GM21786 (cell line): ENCODE measurements at regions not wholly inside any gene's neighbourhood (a gene's known extent, or its start where the extent isn't known, plus 50 kb on each side); places are given as distances from the start of the nearest gene placed in this dataset.

Experiments
- ATAC-seq: cut with Tn5 transposase; IDR thresholded peaks from one replicate; pipeline ENCODE4 v1.9.1; 2021; ENCODE audit not compliant: unreplicated experiment

DNA sequence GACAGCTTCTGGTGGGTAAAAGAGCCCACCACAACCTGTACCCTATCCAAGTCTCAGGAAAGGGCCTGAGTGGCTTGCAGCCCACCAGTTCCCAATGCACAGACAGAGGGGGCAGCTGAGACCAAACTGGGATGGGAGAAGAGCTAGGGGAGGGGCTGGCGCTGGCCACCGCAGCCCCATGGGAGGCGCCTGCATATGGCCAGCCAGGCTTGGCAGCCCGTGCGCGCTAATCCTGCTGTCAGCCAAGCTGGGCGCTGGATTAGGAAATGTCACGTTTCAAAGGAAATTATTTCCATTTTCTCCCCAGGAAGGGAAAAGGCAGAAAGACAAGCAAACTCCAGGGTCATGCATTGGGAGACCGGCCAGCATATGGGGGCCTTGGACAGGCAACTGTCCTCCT is 236.8 kb downstream of the BUD13 start:
- no peak for ATAC-seq

DNA sequence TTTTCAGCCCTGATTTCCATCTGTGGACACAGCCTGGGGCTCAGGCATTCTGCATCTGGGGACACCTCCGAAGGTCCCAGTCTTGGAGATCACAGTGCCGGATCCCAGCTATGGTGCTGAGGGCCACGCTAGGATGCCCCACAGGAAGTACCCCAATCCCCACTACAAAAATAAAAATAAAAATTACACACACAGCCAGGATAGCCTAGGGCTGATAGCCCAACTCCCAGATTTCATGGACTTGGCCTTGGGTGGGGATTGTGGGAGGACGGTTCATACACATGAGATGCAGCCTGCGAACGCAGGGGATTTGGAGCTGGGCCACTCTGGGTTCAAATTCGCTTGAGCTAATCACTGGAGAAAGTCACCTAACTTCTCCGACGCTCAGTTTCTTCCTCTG is 237.7 kb downstream of the BUD13 start:
- ATAC-seq, result no peak

DNA sequence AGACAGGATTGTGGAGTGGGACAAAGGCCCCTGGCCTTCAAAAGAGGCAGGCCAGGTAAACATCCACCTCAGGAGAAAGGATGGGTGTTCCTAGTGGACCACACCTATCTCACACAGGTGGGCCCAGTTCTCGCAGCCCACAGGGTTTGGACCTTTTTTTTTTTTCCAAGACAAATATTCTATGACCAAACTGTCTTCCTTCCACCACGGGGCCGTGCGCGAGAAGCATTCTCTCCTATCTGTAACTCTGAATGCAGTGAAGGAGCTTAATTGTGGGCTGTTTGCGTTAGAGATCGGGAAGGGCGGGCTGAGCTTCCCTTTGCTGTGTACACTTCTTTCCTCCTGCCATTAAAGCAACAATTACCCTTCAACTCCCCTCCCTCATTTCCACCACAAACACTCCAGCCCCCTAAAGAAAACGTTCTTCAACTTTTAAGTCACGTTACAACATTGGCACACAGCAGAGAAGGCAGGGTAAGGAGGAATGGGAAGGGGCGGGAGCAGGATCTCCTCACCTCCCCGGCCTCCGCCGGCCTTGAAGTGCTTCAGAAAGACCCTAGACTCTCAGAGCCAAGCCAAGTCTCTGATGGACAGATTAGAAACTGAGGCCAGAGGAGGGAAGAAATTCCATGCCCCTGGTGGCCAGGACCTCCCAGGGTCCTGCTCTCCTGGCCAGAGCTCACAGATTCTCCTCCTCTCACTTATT is 238.4 kb downstream of the BUD13 start:
- no peak for ATAC-seq

DNA sequence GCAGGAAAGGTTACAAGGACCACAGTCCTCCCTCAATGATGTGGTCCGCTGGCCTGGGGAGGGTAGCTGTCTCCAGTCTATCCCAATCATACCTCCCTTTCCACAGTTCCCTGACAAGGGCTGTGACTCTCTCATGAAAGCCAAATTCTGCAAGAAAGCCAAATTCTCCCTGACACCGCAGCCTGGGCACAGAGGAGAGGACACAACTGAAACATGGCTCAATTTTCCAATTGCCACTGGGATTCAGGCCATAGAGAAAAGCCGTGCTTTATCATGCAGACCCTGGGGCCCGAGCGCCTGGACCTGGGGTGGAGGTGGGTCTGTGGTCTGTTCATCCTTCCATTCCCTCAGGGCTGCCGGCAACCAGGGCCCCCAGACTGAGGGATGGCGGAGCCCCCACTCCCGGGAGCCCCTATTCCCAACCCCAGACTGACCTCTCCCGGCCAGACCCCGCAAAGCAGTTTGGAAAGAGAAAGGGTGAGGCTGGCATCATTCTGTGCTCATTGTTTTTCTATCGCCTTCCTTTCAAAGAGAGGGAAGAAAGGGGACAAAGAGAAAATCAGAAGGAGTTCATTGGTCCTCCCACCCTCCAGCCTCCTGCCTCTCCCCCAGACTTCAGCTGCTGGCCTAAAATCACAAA is 239.5 kb downstream of the BUD13 start:
- no peak for ATAC-seq

DNA sequence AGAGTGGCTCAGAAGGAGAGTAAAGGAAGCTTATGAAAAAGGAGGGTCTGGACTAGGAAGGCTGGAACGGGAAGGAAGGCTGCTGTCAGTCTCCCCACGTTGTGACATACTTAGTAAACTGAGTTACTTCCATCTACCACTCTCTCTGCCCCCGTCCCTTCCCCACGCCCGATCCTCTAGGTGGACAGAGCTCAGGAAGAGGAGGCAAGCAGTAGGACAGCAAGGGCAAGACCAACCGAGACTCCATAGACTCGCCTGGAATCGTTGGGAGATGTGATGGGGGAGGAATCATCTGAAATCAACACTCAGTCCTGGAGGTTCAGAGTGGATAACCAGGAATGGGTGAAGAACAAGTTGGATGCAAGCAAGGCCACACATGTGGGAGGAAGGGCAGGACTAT is 240.7 kb downstream of the BUD13 start:
- no peak for ATAC-seq

DNA sequence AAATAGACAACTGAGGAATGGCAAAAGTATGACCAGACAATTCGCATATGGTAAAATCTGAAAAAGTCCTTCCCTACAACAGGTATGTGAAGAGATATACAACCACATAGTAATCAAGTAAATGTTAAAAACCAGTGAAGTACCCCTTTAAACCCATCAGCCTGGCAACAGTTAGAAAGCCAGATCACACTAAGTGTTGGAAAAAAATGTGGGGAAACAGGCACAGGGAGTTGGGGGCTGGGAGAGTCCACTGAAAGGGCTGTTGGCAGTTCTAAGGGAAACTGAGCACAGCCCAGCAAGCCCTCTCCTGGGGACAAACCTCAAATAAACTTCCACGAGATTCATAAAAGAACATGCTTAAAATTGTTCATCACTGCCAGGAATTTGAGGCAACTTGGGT is 242.1 kb downstream of the BUD13 start:
- no peak for ATAC-seq

DNA sequence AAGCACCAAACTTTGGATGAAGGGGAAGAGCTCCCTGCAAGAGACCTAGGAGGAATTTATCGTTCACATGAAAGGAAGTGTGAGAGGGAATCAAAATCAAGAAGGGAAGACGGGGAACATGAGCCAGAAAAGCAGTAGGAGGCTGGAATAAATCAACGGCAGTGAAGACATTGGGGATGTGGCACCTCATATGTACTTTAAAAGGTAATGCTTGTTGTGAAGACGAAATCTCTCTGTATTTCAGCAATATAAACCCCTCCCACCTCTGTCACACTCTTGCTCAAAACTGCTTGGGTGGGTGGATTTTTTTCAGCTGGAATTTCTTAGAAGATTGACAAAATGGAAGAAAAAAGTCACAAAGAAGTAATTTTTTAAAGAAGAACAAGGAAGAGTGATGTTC is 243.5 kb downstream of the BUD13 start:
- ATAC-seq, result no peak

DNA sequence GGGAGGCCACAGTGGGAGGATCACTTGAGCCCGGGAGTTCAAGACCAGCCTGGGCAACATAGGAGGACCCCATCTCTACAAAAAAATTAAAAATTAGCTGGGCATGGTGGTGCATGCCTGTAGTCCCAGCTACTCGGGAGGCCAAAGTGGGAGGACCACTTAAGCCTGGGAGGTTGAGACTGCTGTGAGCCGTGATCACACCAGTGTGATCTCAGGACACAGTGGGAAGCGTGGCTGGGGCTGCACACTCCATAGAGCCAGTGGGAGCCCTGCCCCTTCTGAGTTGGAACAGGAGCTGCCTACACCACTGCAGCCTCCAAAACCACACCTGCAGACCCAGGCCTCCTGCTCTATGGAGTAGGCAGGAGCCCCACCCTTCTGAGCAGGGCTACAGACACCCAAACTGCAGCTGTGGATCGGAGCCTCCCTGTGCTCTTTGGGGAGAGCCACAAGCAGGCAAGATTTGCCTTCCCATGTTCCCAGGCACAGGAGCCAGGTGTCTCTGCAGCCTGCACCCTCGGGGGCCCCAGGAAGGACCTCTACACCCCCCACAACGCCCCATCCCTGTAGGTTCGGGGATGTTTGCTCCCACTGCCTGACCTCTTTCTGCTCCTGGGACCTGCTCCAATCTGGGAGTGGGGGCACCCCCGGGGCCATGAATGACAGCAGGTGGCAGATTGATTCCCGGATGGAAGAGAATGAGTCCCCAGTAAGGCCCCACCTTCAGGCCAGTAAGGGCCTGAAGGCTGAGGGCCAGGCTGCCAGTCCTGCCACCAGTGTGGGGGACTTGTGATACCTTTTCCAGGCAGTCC is 245.4 kb downstream of the BUD13 start:
- ATAC-seq, result no peak

DNA sequence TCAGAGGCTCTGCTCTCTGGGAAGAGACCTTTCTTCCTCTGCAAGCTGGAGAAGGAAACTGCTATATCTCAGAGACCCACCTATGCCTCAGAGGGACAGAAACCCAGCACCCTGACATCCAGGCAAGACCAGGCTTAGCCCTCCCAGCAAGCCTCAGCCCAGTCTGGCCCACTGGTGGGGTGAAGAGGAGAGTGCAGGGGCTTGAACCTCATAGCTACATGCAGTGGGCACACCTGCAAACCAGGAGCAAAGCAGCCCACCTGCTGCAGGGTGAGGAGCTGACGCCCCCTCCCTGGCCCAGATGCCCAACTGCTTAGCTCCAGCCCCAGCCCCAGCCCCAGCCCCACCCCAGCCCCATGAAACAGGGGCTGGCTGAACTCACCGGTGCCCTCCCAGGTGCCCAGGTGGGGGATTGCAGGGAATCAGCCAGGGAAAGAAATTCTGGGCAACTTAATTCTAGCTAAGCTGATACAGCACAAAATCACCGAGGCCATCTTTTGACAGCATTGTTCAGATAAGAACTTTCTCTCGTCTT is 246.8 kb downstream of the BUD13 start:
- ATAC-seq, result no peak

DNA sequence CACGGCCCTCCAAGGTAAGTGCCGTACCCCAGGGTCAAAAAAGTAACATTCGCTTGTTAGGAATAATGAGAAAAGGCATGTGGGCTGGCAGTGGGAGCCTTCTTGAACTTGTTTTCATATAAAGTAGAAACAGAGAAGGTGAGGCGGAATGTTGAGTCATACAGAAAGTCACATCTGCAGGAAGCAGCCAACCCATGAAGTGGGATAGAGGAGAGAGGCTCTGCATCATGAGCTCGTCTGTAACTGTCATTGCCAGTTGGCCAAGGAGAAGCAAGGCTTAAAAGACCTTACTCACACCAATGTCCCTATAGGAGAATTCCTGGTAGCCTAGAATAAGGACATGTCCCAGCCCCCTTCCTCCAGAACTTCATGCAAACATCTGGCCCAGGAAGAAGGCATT is 253.3 kb downstream of the BUD13 start:
- no peak for ATAC-seq

DNA sequence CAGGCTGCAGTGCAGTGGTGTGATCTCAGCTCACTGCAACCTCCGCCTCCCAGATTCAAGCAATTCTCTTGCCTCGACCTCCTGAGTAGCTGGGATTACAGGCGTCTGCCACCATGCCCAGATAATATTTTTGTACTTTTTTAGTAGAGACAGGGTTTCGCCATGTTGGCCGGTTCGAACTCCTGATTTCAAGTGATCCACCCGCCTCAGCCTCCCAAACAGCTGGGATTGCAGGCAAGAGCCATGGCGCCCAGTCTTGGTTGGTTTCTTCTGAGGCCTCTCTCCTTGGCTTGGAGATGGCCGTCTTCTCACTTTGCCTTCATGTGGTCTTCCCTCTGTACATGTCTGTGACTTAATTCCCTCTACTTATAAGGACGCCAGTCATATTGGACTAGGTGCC is 254.6 kb downstream of the BUD13 start:
- ATAC-seq, result no peak

DNA sequence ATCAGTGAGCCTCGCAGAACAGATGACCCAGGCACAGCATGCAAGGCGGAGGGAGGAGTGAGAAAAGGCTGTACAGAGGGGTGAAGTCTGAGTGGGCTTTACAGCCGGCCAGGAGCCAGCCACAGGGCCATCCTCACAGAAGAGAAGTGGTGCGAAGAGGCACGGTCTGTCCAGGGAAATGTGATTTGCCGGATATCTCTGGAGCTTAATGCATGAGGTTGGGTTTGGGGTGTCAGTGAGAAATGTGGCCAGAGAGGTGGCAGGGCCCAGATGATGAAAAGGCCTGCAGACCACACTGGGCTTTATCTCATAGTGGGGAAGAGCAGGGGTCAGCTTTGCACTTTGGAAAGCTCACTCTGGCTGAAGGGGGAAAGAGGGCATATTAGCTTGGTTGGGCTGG is 255.2 kb downstream of the BUD13 start:
- ATAC-seq, result no peak

DNA sequence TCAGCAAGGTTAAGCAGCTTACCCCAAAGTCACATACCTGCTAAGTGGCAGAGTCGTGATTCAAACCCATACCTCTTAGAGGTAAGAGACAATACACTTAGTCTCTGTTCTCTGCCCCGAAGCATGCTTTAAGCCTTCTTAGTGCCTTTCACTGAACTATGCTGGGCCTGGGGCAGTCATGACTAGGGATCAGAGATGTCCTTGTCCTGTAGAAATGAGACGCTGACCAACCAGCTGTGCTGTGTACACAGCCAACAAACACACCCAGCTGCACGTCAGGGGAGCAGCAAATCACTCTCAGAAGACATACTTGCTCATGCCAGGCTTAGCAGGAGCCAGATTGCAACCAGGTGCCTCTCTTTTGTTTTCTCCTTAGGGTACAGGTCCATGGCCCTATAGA is 255.7 kb downstream of the BUD13 start:
- no peak for ATAC-seq

DNA sequence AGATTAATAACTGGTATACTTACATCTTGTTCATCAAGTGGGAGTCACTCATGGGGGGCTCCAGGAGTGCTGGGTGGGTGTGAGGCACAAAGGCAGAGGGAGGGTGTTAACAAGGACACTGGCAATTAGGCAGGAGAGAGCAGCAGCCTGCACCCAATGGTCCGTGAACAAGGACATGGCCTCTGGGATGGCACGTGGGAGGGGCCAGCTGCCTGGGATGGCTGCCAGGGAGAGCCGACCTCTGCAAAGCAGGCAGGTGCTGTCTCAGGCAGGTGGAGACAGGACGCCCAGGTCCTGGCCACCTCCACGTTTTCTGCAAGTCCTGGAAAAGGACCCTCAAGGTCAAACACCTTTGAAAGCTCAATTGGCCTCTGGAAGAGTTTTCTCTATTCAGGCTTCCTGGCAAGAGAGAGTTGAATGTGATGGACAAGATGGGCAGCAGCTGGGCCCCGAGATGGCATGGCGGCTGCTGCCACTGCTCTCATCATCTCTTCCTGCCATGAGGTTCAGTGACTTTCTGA is 257.1 kb downstream of the BUD13 start:
- ATAC-seq, result no peak

DNA sequence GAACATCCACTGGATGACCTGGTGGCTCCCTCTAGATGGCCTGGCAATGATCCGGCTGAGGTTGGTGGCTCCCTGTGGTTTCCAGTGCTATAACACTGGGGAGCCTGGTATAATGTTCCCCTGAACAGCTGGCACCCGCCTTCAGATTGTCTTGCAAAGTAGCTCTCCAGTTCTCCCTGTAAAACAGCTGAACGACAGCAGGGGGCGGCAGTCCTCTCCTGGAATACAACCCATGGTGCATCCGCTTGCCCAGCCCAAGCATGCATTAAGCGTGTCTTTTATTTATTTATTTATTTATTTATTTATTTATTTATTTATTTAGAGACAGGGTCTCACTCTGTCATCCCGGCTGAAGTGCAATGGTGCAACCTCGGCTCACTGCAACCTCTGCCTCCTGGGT is 258.9 kb downstream of the BUD13 start:
- ATAC-seq, result no peak

DNA sequence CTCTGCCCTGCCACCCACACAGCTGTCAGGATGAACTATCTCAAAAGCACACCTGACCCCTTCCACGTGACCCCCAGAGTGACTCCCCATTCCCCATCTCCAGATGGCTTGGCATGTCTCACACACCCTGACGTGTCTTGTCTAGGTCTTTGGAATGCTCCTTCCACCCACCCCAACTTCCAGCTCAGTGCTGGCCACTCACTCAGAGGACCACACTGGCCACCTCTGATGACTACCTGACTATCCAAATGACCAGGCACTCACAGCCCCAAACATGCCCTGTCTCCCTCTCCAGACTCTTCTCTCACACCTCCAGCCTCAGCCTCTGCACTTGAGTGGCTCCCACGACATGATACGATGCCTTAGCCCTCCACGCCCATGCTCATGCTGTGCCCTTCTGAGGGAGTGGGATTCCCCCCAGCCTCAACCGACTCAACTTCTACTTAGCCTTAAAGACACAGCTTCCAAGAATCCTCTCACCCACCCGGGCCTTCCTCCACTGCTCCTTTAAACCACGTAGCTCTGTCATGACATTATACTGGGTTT is 259.4 kb downstream of the BUD13 start:
- no peak for ATAC-seq

DNA sequence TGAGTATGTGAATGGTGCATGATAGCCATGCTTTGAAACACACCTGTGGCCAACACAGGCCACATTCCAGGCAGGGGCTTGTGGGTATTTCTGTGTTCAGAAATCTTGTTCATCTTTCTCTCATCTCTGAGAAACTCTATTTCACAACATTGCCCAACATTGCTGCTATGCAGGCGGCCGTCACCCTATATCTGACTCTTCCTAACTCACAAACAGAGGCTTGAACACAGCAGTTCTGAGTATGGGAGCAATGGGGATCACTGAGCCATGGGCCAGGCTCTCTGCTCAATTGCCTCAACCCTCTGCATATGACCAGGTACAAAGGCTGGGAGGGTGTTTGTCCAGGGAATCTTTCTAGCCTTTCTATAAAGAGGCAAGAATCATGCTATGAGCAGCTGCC is 259.9 kb downstream of the BUD13 start:
- no peak for ATAC-seq

DNA sequence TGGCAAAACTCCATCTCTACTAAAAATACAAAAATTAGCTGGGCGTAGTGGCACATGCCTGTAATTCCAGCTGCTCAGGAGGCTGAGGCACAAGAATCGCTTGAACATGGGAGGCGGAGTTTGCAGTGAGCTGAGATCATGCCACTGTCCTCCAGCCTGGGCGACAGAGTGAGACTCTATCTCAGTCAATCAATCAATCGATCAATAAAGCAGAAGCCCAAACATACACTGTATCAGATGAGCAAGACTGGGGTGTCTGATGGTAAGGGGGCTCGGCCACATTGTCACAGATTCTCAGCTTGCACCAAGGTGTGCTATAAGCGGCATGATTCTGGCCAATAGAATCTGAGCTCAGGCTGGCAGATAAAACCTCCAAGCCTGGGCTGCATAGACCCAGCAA is 261.1 kb downstream of the BUD13 start:
- ATAC-seq, result no peak

DNA sequence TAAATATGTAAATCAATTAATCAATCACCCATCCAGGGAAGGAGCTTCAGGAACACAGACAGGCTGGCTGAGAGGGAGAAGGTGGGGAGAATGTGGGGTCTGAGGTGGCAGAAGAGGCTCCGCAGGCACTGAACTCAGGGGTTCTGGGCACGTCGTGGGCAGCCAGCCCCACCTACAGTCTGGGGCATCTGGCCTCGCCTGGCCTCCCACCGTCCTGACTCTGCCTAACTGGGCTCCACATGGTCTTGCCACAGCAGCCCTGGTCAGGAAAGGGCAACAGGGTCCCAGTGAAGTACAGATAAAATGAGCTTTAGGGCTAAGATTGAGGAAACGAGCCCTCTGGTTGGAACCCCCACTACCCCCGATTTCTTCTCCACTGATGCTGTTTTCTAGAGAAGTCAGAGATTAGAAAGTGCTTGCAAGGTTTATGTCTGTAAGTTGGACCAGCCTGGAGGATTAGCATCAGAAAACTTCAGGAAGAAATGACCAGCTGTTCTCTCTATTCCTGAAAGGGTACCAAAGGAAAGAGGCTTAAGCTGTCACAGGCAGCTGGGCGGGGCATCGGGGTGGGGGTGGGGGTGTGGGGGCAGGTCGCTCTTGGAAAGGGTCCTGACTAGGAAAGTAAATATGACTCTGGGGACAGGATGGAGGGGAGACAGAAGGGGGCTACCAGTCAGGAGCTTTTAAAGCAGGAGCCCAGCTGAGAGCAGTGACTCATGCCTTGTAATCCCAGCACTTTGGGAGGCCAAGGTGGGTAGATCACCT is 261.7 kb downstream of the BUD13 start:
- ATAC-seq, result no peak

DNA sequence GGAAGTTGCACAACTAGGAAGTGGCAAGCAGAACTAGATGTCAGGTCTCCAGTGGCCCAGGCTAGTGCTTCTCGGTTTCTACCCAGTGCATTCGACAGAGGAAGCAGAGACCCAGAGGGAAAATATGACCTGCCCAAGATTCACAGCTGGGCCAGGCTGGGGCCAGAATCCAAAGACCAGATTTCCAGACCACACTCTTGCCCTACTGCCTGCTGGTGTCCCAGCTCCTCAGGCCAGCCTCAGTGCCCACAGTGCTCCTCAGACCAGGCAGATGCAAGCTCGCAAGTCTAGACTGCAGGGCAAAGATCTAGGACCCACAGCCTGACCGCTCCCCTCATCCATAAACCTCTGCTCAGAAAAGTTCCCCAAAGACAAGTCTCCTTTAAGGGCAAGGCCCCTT is 262.6 kb downstream of the BUD13 start:
- ATAC-seq, result no peak

DNA sequence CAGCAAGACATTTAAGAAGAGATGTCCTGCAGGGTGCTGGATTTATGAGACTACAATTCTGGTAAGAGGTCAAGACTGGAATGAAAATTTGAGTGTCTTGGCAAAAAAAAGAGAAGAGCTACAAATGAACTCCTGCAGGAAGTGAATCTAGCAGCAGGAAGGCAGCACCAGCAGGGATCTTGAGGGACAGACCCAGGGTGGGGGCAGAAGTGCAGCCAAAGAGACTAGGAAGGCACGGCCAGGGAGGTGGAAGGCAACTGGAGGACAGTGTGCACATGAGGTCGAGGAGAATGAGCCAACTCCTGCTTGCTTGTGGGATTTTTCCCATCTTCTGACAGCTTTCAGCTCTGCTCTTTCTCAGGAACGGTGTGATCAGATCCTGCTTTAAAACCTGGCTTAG is 263.2 kb downstream of the BUD13 start:
- ATAC-seq, result no peak
